Right hindlimb (tissue), 1 donor: ENCODE measurements at regions not wholly inside any gene's neighbourhood (a gene's known extent, or its start where the extent isn't known, plus 50 kb on each side); places are given as distances from the start of the nearest gene placed in this dataset.

ENCODE experiments used
- DNase-seq: peaks from one replicate; pipeline ENCODE4 v3.0.0-alpha.2; 2018

GRCh38 chr1:34331020-34331926 is 154.6 kb downstream of the C1orf94 start:
- no peak for DNase-seq

- DNase-seq, result no peak
Measured at GRCh38 chr1:34332996-34333395, 156.3 kb downstream of the C1orf94 start.

- DNase-seq, result no peak
Measured at GRCh38 chr1:34338871-34339270, 162.2 kb downstream of the C1orf94 start.

- DNase-seq, result no peak
Measured at GRCh38 chr1:34341896-34342295, 165.2 kb downstream of the C1orf94 start.

- DNase-seq, result no peak
Measured at GRCh38 chr1:34342334-34342733, 165.6 kb downstream of the C1orf94 start.

GRCh38 chr1:34346128-34346527 is 169.4 kb downstream of the C1orf94 start:
- no peak for DNase-seq

GRCh38 chr1:34353409-34353808 is 176.7 kb downstream of the C1orf94 start:
- no peak for DNase-seq

GRCh38 chr1:34354367-34354766 is 177.7 kb downstream of the C1orf94 start:
- DNase-seq, result no peak

- DNase-seq, result no peak
Measured at GRCh38 chr1:34356853-34357252, 180.1 kb downstream of the C1orf94 start.

GRCh38 chr1:34358636-34359035 is 181.9 kb downstream of the C1orf94 start:
- DNase-seq, result no peak

GRCh38 chr1:34359411-34359810 is 182.7 kb downstream of the C1orf94 start:
- no peak for DNase-seq

- no peak for DNase-seq
Measured at GRCh38 chr1:34360574-34360973, 183.9 kb downstream of the C1orf94 start.

- DNase-seq, result no peak
Measured at GRCh38 chr1:34361121-34361520, 184.4 kb downstream of the C1orf94 start.

- no peak for DNase-seq
Measured at GRCh38 chr1:34361781-34362357, 185.2 kb downstream of the C1orf94 start.

GRCh38 chr1:34362949-34363348 is 186.2 kb downstream of the C1orf94 start:
- no peak for DNase-seq

- no peak for DNase-seq
Measured at GRCh38 chr1:34363447-34363846, 186.7 kb downstream of the C1orf94 start.

- no peak for DNase-seq
Measured at GRCh38 chr1:34363915-34364314, 187.2 kb downstream of the C1orf94 start.

GRCh38 chr1:34364376-34364775 is 187.7 kb downstream of the C1orf94 start:
- DNase-seq, result no peak

GRCh38 chr1:34365295-34365694 is 188.6 kb downstream of the C1orf94 start:
- no peak for DNase-seq

GRCh38 chr1:34366875-34367624 is 190.3 kb downstream of the C1orf94 start:
- no peak for DNase-seq

GRCh38 chr1:34367954-34368353 is 191.2 kb downstream of the C1orf94 start:
- no peak for DNase-seq

- no peak for DNase-seq
Measured at GRCh38 chr1:34369701-34370455, 193.2 kb downstream of the C1orf94 start.

- no peak for DNase-seq
Measured at GRCh38 chr1:34370748-34371147, 194.0 kb downstream of the C1orf94 start.
